SK-N-SH (cell line): ENCODE measurements at regions not wholly inside any gene's neighbourhood (a gene's known extent, or its start where the extent isn't known, plus 50 kb on each side); places are given as distances from the start of the nearest gene placed in this dataset.

Experiments used
- CTCF ChIA-PET: fragments of 300-600, 350-600 bp; formaldehyde crosslinking; extraction: SDS; loops from one replicate; lab custom pipeline; 2021; lab: Yijun Ruan, JAX
- POLR2A ChIA-PET: fragments of 350-600 bp; sonication (Branson Sonifier 250); formaldehyde crosslinking; extraction: SDS; loops from one replicate; lab custom pipeline; 2020; ENCODE audit warnings: antibody characterized with exemption, inconsistent platforms; lab: Yijun Ruan, JAX
- DNase-seq: peaks from one replicate; pipeline ENCODE4 v3.0.0; 2012
- H2AFZ ChIP-seq: fragments of 200-600 bp; sonication (generic); 2 replicates; pipeline ENCODE4 v1.8.1; 2016; ENCODE audit warnings: antibody characterized with exemption, mild to moderate bottlenecking, low read depth
- H3F3A ChIP-seq: fragments of 200-600 bp; sonication (generic); replicated peaks from 2 replicates; pipeline ENCODE3; 2016; ENCODE audit warnings: antibody characterized with exemption, mild to moderate bottlenecking; ENCODE audit not compliant: insufficient read depth
- H3K27ac ChIP-seq, 2 experiments: fragments of 200-500 bp in 1 of 2; fragments of 200-600 bp in 1 of 2; sonication (Bioruptor generic) in 1 of 2; sonication (generic), shearing (Covaris generic) in 1 of 2; 2 replicates each; pipeline versions ENCODE4 v1.5.1 to v1.6.1; 2014 to 2016; ENCODE audit warnings: low read depth in 2 of 2, inconsistent platforms in 1 of 2, low read length in 1 of 2, mild to moderate bottlenecking in 1 of 2, mixed read lengths in 1 of 2
- H3K27me3 ChIP-seq: fragments of 200-600 bp; sonication (generic), shearing (Covaris generic); 2 replicates; pipeline ENCODE4 v1.6.1; 2016; ENCODE audit warnings: mixed run types; ENCODE audit not compliant: insufficient read depth
- H3K36me3 ChIP-seq, 2 experiments: fragments of 200-500 bp in 1 of 2; fragments of 200-600 bp in 1 of 2; sonication (Bioruptor generic) in 1 of 2; sonication (generic) in 1 of 2; replicated peaks in 1 of 2; 2 replicates each; pipeline versions ENCODE3 to v1.5.1; 2014 to 2016; ENCODE audit warnings: low read length in 1 of 2, mild to moderate bottlenecking in 1 of 2; ENCODE audit not compliant: insufficient read depth in 2 of 2, control insufficient read depth in 1 of 2
- H3K4me1 ChIP-seq, 2 experiments: fragments of 200-500 bp in 1 of 2; fragments of 200-600 bp in 1 of 2; sonication (Bioruptor generic) in 1 of 2; sonication (generic), shearing (Covaris generic) in 1 of 2; 2 replicates each; pipeline versions ENCODE4 v1.5.1 to v1.6.1; 2014 to 2016; ENCODE audit warnings: low read depth in 1 of 2, low read length in 1 of 2, mixed run types in 1 of 2; ENCODE audit not compliant: insufficient read depth in 2 of 2, control insufficient read depth in 1 of 2
- H3K4me2 ChIP-seq: fragments of 200-600 bp; sonication (generic), shearing (Covaris generic); 2 replicates; pipeline ENCODE4 v1.6.1; 2017; ENCODE audit warnings: mixed run types
- H3K4me3 ChIP-seq, 2 experiments: fragments of 200-500 bp in 1 of 2; fragments of 200-600 bp in 1 of 2; sonication (Bioruptor generic) in 1 of 2; sonication (generic), shearing (Covaris generic) in 1 of 2; 2 replicates each; pipeline versions ENCODE4 v1.5.1 to v1.8.1; 2014 to 2016; ENCODE audit warnings: low read depth in 2 of 2, inconsistent platforms in 1 of 2, low read length in 1 of 2, mild to moderate bottlenecking in 1 of 2, mixed read lengths in 1 of 2, moderate library complexity in 1 of 2
- H3K79me2 ChIP-seq: fragments of 200-600 bp; sonication (generic); 2 replicates; pipeline ENCODE4 v1.8.1; 2017; ENCODE audit warnings: mild to moderate bottlenecking; ENCODE audit not compliant: insufficient read depth
- H3K9ac ChIP-seq: fragments of 200-600 bp; sonication (generic); 2 replicates; pipeline ENCODE4 v1.6.1; 2017; ENCODE audit warnings: mixed run types
- H3K9me2 ChIP-seq: fragments of 200-600 bp; sonication (generic); 2 replicates; pipeline ENCODE4 v1.6.1; 2017; ENCODE audit warnings: mixed run types
- H3K9me3 ChIP-seq: fragments of 200-600 bp; sonication (generic); 2 replicates; pipeline ENCODE4 v1.6.1; 2017; ENCODE audit warnings: mixed run types, mild to moderate bottlenecking, moderate library complexity
- H4K20me1 ChIP-seq: fragments of 200-600 bp; sonication (generic); 2 replicates; pipeline ENCODE4 v1.6.1; 2017; ENCODE audit warnings: mild to moderate bottlenecking, mixed run types; ENCODE audit not compliant: insufficient read depth
- EP300 ChIP-seq, 2 experiments: IDR thresholded peaks; 2 replicates each; pipeline versions ENCODE4 v1.4.0 to v1.6.1; 2012; ENCODE audit warnings: borderline replicate concordance in 1 of 2, low read depth in 1 of 2, low read length in 1 of 2
- FOXJ3 ChIP-seq: sonication (generic); formaldehyde crosslinking; IDR thresholded peaks from 2 replicates; pipeline ENCODE4 v1.5.1; 2020; ENCODE audit warnings: mild to moderate bottlenecking, missing genetic modification reagents
- FOXM1 ChIP-seq: IDR thresholded peaks from 2 replicates; pipeline ENCODE4 v1.4.0; 2012; ENCODE audit warnings: low read depth, mild to moderate bottlenecking
- MXI1 ChIP-seq: IDR thresholded peaks from 2 replicates; pipeline ENCODE4 v1.6.1; 2012; ENCODE audit warnings: mild to moderate bottlenecking, low read depth, low read length, improper control_type of control experiment
- RCOR1 ChIP-seq: fragments of 150-350 bp; IDR thresholded peaks from 2 replicates; pipeline ENCODE4 v1.6.1; 2017; ENCODE audit warnings: antibody characterized with exemption, low read length
- RFX5 ChIP-seq: IDR thresholded peaks from 2 replicates; pipeline ENCODE4 v1.6.1; 2012; ENCODE audit warnings: mild to moderate bottlenecking, improper control_type of control experiment, low read length
- RXRA ChIP-seq: IDR thresholded peaks from 2 replicates; pipeline ENCODE4 v1.4.0; 2012; ENCODE audit warnings: low read depth, mild to moderate bottlenecking, borderline replicate concordance
- SMC3 ChIP-seq: IDR thresholded peaks from 2 replicates; pipeline ENCODE4 v1.6.1; 2012; ENCODE audit warnings: low read depth, low read length, improper control_type of control experiment
- TAF1 ChIP-seq: IDR thresholded peaks from 2 replicates; pipeline ENCODE4 v1.6.1; 2012; ENCODE audit warnings: low read depth, mild to moderate bottlenecking, low read length, moderate library complexity, borderline replicate concordance
- TCF12 ChIP-seq: IDR thresholded peaks from 2 replicates; pipeline ENCODE4 v1.4.0; 2012
- TEAD4 ChIP-seq: IDR thresholded peaks from 2 replicates; pipeline ENCODE4 v1.4.0; 2012; ENCODE audit warnings: mild to moderate bottlenecking, borderline replicate concordance; ENCODE audit not compliant: insufficient read depth
- YY1 ChIP-seq: IDR thresholded peaks from 2 replicates; pipeline ENCODE4 v1.4.0; 2012; ENCODE audit warnings: low read depth, mild to moderate bottlenecking
- WGBS: methylation state at CpG from one replicate; pipeline ENCODE4 v1.1.6; 2017; ENCODE audit warnings: low lambda C conversion rate; 5-methylcytosine and 5-hydroxymethylcytosine counted together
- TF ChIP-seq, protein P1 (sequence below): IDR thresholded peaks from 2 replicates; pipeline ENCODE4; 2012
- TF ChIP-seq, protein P2 (sequence below): IDR thresholded peaks from 2 replicates; pipeline ENCODE4 v1.4.0; 2012; ENCODE audit warnings: low read depth
- TF ChIP-seq, protein P3 (sequence below): IDR thresholded peaks from 2 replicates; pipeline ENCODE4 v1.4.0; 2012; ENCODE audit warnings: low read depth, borderline replicate concordance
- TF ChIP-seq, protein P4 (sequence below): fragments of 150-350 bp; IDR thresholded peaks from 2 replicates; pipeline ENCODE4 v1.6.1; 2017; ENCODE audit warnings: antibody characterized with exemption, low read length, low read depth, borderline replicate concordance

DNA sequence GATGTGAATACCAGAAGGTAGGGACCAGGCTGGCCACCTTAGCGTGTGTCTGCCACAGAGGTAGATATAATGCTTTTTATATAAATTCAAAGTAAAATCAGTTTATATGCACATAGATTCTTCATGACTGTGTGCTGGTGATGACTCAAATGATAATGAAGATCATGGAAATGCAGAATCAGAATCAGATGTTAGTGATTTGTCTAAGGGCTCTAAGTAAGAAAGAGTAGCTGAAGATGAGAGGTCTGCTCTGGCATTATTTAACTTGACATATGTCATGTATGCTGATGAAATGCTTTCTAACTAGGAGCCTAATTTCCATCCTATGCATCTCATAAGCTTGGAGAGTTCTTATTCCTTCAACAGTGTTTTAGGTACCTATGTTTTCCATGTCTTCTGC lies 50.3 kb upstream of the DPH6 start:
- TF ChIP-seq, protein P1, sequence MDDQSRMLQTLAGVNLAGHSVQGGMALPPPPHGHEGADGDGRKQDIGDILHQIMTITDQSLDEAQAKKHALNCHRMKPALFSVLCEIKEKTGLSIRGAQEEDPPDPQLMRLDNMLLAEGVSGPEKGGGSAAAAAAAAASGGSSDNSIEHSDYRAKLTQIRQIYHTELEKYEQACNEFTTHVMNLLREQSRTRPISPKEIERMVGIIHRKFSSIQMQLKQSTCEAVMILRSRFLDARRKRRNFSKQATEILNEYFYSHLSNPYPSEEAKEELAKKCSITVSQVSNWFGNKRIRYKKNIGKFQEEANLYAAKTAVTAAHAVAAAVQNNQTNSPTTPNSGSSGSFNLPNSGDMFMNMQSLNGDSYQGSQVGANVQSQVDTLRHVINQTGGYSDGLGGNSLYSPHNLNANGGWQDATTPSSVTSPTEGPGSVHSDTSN = peak; percentile 15; the same call in 1 of the 2 replicates
- TF ChIP-seq, protein P2, sequence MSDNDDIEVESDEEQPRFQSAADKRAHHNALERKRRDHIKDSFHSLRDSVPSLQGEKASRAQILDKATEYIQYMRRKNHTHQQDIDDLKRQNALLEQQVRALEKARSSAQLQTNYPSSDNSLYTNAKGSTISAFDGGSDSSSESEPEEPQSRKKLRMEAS = no peak
- peak; percentile 49; the same call in 1 of the 2 replicates for TF ChIP-seq TCF12
- TF ChIP-seq, all 33 proteins: peak for 2
- Histone ChIP-seq H3K9me2 (no peaks in the 10 kb centered on the region), H3K4me3 (no peak overlapping the region), H3K4me2 (no peak overlapping the region), H3K9me3 (no peaks in the 10 kb centered on the region), H3K9ac (no peak overlapping the region), H3F3A (no peaks in the 10 kb centered on the region), H3K27ac (no peak overlapping the region), H3K4me1 (no peaks in the 10 kb centered on the region; a peak in 1 of 4 replicates), H2AFZ (no peak overlapping the region), H3K36me3 (no peaks in the 10 kb centered on the region), H3K79me2 (no peaks in the 10 kb centered on the region), H3K27me3 (no peaks in the 10 kb centered on the region), H4K20me1 (no peaks in the 10 kb centered on the region)
- WGBS = 76% methylated on average over 1 of the region's 1 CpG
- ChIA-PET POLR2A (no interaction called here), CTCF (interaction anchor here (2.2 kb wide), 1 partner anchor 10 kb away, joined by 10 read pairs; no protein-coding TSS in a partner anchor)
- no peak for DNase-seq

DNA sequence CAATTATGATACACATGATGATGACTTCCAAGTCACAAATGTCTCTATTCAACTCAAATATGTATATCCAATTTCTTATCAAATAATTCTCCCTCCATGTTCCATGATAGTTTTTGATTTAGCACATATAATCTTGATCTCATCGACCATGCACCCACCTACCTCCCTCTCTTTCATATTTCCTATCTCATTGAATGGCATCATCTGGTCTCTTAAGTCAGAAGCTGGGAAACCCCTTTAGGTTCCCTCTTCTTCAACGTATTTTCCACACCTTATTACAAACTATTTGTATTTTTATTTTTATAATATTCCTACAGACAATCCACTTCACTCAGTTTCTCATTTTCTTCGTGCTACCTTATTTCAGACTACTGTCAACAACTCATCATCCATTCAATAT lies 56.9 kb upstream of the DPH6 start:
- 85% methylated on average over 3 of the region's 3 CpGs for WGBS
- H3K9me3 ChIP-seq = no peaks in the 10 kb centered on the region
- POLR2A ChIA-PET = no interaction called here
- H3K27me3 ChIP-seq = no peaks in the 10 kb centered on the region
- no peak overlapping the region for H2AFZ ChIP-seq
- no peaks in the 10 kb centered on the region for H3K9me2 ChIP-seq
- CTCF ChIA-PET = no interaction called here
- H3K36me3 ChIP-seq = no peaks in the 10 kb centered on the region
- H3K27ac ChIP-seq = no peak overlapping the region
- no peaks in the 10 kb centered on the region for H3K79me2 ChIP-seq
- H3K9ac ChIP-seq = no peak overlapping the region
- H3K4me1 ChIP-seq = no peaks in the 10 kb centered on the region; a peak in 1 of 4 replicates
- DNase-seq = no peak
- H3K4me2 ChIP-seq = no peak overlapping the region
- H3F3A ChIP-seq = no peaks in the 10 kb centered on the region
- no peaks in the 10 kb centered on the region for H4K20me1 ChIP-seq
- H3K4me3 ChIP-seq = no peak overlapping the region
- no peak for TF ChIP-seq EP300 (IDR thresholded peaks at IDR 0.05; ENCODE audit: borderline replicate concordance in 1 of 2, low read depth in 1 of 2, low read length in 1 of 2)
- TF ChIP-seq, all 33 proteins: peak for 0

DNA sequence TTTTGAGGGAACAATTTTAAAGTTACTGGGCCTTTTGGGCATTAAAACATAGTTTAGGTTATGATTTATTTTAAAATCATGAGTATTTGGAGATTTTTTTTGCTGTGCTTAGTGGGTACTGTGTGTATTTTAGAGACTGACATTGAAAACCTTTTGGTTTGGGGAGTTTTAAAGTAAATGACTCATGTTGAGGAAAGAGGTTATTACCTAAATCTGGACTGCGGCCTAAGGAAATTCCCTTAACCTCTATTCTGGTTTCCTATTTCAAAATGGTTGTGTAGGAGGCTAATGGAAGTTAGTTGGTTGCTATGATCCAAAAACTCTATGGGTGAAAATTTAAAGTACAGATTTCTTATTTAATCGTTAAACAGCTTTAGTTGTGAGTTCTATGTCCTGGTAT lies 57.3 kb upstream of the DPH6 start:
- Histone ChIP-seq H3K9ac (no peak overlapping the region), H3K9me3 (no peaks in the 10 kb centered on the region), H3F3A (no peaks in the 10 kb centered on the region), H3K27ac (no peak overlapping the region), H3K4me3 (no peak overlapping the region), H3K36me3 (no peaks in the 10 kb centered on the region), H3K4me1 (no peaks in the 10 kb centered on the region; a peak in 1 of 4 replicates), H2AFZ (no peak overlapping the region), H4K20me1 (no peaks in the 10 kb centered on the region), H3K27me3 (no peaks in the 10 kb centered on the region), H3K4me2 (no peak overlapping the region), H3K9me2 (no peaks in the 10 kb centered on the region), H3K79me2 (no peaks in the 10 kb centered on the region)
- POLR2A ChIA-PET = no interaction called here
- no peak for DNase-seq
- TF ChIP-seq, protein P3, sequence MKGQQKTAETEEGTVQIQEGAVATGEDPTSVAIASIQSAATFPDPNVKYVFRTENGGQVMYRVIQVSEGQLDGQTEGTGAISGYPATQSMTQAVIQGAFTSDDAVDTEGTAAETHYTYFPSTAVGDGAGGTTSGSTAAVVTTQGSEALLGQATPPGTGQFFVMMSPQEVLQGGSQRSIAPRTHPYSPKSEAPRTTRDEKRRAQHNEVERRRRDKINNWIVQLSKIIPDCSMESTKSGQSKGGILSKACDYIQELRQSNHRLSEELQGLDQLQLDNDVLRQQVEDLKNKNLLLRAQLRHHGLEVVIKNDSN = no peak
- TF ChIP-seq TAF1 (no peak), YY1 (no peak), FOXJ3 (CRISPR knock-in tag) (no peak), RCOR1 (no peak), EP300 (IDR thresholded peaks at IDR 0.05; ENCODE audit: borderline replicate concordance in 1 of 2, low read depth in 1 of 2, low read length in 1 of 2) (no peak), SMC3 (no peak), TCF12 (no peak), RXRA (no peak), TEAD4 (no peak), FOXM1 (no peak), RFX5 (no peak), MXI1 (no peak)
- TF ChIP-seq, protein P4, sequence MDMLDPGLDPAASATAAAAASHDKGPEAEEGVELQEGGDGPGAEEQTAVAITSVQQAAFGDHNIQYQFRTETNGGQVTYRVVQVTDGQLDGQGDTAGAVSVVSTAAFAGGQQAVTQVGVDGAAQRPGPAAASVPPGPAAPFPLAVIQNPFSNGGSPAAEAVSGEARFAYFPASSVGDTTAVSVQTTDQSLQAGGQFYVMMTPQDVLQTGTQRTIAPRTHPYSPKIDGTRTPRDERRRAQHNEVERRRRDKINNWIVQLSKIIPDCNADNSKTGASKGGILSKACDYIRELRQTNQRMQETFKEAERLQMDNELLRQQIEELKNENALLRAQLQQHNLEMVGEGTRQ = no peak
- CTCF ChIA-PET = no interaction called here
- 72% methylated on average over 2 of the region's 2 CpGs for WGBS
